OCI-LY7 (cell line): ENCODE measurements at regions not wholly inside any gene's neighbourhood (a gene's known extent, or its start where the extent isn't known, plus 50 kb on each side); places are given as distances from the start of the nearest gene placed in this dataset.

Experiments used
- CTCF ChIP-seq: fragments of 200-600 bp; sonication (generic); conservative IDR thresholded peaks from 2 replicates; pipeline ENCODE4 v1.5.1; 2014; ENCODE audit warnings: mild to moderate bottlenecking, antibody characterized with exemption, low read length, moderate library complexity, mixed read lengths
- EZH2phosphoT487 ChIP-seq: fragments of 200-600 bp; sonication (generic); IDR thresholded peaks from 2 replicates; pipeline ENCODE4 v1.6.1; 2018; ENCODE audit warnings: low read depth, borderline replicate concordance, mild to moderate bottlenecking, mixed run types, antibody characterized with exemption, low read length, moderate library complexity, mixed read lengths

DNA sequence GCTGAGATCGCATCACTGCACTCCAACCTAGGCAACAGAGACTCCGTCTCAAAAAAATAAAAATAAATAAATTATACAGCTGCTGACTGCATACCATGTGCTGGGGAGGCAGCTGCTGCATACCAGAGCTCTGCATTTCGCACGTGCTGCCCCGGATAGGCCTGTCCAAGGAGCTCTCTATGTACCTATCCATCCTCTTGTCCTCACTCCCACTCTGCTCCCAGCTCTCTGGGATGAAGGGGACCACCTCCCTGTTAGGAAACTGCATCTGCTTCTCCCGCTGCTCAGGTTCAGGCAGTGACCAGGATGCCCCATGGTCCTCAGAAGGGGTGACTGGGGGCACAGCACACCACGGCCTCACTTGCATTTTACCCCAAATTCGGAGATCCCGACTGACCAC lies 302.3 kb downstream of the BRD1 start:
- TF ChIP-seq CTCF: no peak
- TF ChIP-seq EZH2phosphoT487: no peak
